ENCODE measurements at regions not wholly inside any gene's neighbourhood (a gene's known extent, or its start where the extent isn't known, plus 50 kb on each side); places are given as distances from the start of the nearest gene placed in this dataset.

GRCh38 chrX:76228499-76228898 lies 55.6 kb downstream of the PBDC1 start:
- Histone ChIP-seq H3K9me2 (replicated peaks; ENCODE audit: insufficient read depth, low read length) (no peaks in the 10 kb centered on the region), H4K20me1 (ENCODE audit: insufficient read depth, low read length) (no peaks in the 10 kb centered on the region), H3K79me2 (ENCODE audit: low read length) (no peaks in the 10 kb centered on the region), H2AFZ (ENCODE audit: low read length) (no peak overlapping the region), H3K4me3 (ENCODE audit: low read length) (no peak overlapping the region), H3K9me3 (replicated peaks; ENCODE audit: insufficient read depth, low read length) (no peaks in the 10 kb centered on the region), H3K36me3 (replicated peaks; ENCODE audit: insufficient read depth, low read length) (no peaks in the 10 kb centered on the region), H3K4me2 (ENCODE audit: low read depth, low read length) (no peak overlapping the region), H3K4me1 (ENCODE audit: low read length) (no peaks in the 10 kb centered on the region), H3K27me3 (replicated peaks; ENCODE audit: insufficient read depth, low read length) (no peaks in the 10 kb centered on the region), H3K27ac (ENCODE audit: low read length) (no peak overlapping the region), H3F3A (ENCODE audit: insufficient read depth, low read length) (no peaks in the 10 kb centered on the region), H3K9ac (ENCODE audit: low read length) (no peak overlapping the region)
- DNase-seq = no peak
- TF ChIP-seq EZH2phosphoT487 (IDR thresholded peaks at IDR 0.05; ENCODE audit: low read length) (no peak), EZH2 (optimal IDR thresholded peaks at IDR 0.05; ENCODE audit: low read depth, low read length) (no peak), CTCF (IDR thresholded peaks at IDR 0.05; ENCODE audit: low read length) (no peak)

GRCh38 chrX:76248901-76249300 lies 76.0 kb downstream of the PBDC1 start:
- TF ChIP-seq EZH2phosphoT487 (IDR thresholded peaks at IDR 0.05; ENCODE audit: low read length) (no peak), CTCF (IDR thresholded peaks at IDR 0.05; ENCODE audit: low read length) (no peak), EZH2 (optimal IDR thresholded peaks at IDR 0.05; ENCODE audit: low read depth, low read length) (no peak)
- Histone ChIP-seq H3F3A (ENCODE audit: insufficient read depth, low read length) (no peaks in the 10 kb centered on the region), H3K9me3 (replicated peaks; ENCODE audit: insufficient read depth, low read length) (no peaks in the 10 kb centered on the region), H3K79me2 (ENCODE audit: low read length) (no peaks in the 10 kb centered on the region), H4K20me1 (ENCODE audit: insufficient read depth, low read length) (no peaks in the 10 kb centered on the region), H3K4me2 (ENCODE audit: low read depth, low read length) (no peak overlapping the region), H3K4me1 (ENCODE audit: low read length) (no peaks in the 10 kb centered on the region), H3K4me3 (ENCODE audit: low read length) (no peak overlapping the region), H3K27ac (ENCODE audit: low read length) (no peak overlapping the region), H2AFZ (ENCODE audit: low read length) (no peak overlapping the region), H3K9me2 (replicated peaks; ENCODE audit: insufficient read depth, low read length) (no peaks in the 10 kb centered on the region), H3K9ac (ENCODE audit: low read length) (no peak overlapping the region), H3K27me3 (replicated peaks; ENCODE audit: insufficient read depth, low read length) (no peaks in the 10 kb centered on the region), H3K36me3 (replicated peaks; ENCODE audit: insufficient read depth, low read length) (no peaks in the 10 kb centered on the region)
- DNase-seq = no peak

GRCh38 chrX:76253432-76253831 lies 80.6 kb downstream of the PBDC1 start:
- Histone ChIP-seq H3K36me3 (replicated peaks; ENCODE audit: insufficient read depth, low read length) (no peaks in the 10 kb centered on the region), H3K9ac (ENCODE audit: low read length) (no peak overlapping the region), H3K4me2 (ENCODE audit: low read depth, low read length) (no peak overlapping the region), H3K79me2 (ENCODE audit: low read length) (no peaks in the 10 kb centered on the region), H3K27ac (ENCODE audit: low read length) (no peak overlapping the region), H3K9me3 (replicated peaks; ENCODE audit: insufficient read depth, low read length) (no peaks in the 10 kb centered on the region), H3K9me2 (replicated peaks; ENCODE audit: insufficient read depth, low read length) (no peaks in the 10 kb centered on the region), H2AFZ (ENCODE audit: low read length) (no peak overlapping the region), H3F3A (ENCODE audit: insufficient read depth, low read length) (no peaks in the 10 kb centered on the region), H3K4me3 (ENCODE audit: low read length) (no peak overlapping the region), H3K27me3 (replicated peaks; ENCODE audit: insufficient read depth, low read length) (no peaks in the 10 kb centered on the region), H4K20me1 (ENCODE audit: insufficient read depth, low read length) (no peaks in the 10 kb centered on the region), H3K4me1 (ENCODE audit: low read length) (no peaks in the 10 kb centered on the region)
- DNase-seq = peak; percentile 52
- TF ChIP-seq EZH2phosphoT487 (IDR thresholded peaks at IDR 0.05; ENCODE audit: low read length) = no peak
- TF ChIP-seq EZH2 (optimal IDR thresholded peaks at IDR 0.05; ENCODE audit: low read depth, low read length) = no peak
- TF ChIP-seq CTCF (IDR thresholded peaks at IDR 0.05; ENCODE audit: low read length) = peak; percentile 44
